Neural cell (in vitro differentiated cells): ENCODE measurements at regions not wholly inside any gene's neighbourhood (a gene's known extent, or its start where the extent isn't known, plus 50 kb on each side); places are given as distances from the start of the nearest gene placed in this dataset.
"Not testable (repeated sequence)": the region's sequence is repeated elsewhere in the genome, so short reads cannot be mapped to it uniquely, and the experiment has no call there.

ENCODE experiments used
- H2AFZ ChIP-seq: fragments of 200-600, 300-800 bp; sonication (generic), shearing (Covaris generic); 2 replicates; pipeline ENCODE4 v1.6.0; 2014; ENCODE audit warnings: low read depth, mild to moderate bottlenecking, antibody characterized with exemption, low read length, moderate library complexity
- H3F3A ChIP-seq: fragments of 200-600 bp; shearing (Covaris generic); 2 replicates; pipeline ENCODE4 v1.6.1; 2016; ENCODE audit warnings: mild to moderate bottlenecking, moderate library complexity, mixed read lengths, antibody characterized with exemption, low read length; ENCODE audit not compliant: insufficient read depth, poor library complexity, severe bottlenecking
- H3K27ac ChIP-seq: fragments of 200-600, 300-800 bp; sonication (generic), shearing (Covaris generic); 2 replicates; pipeline ENCODE4 v1.5.1; 2014; ENCODE audit warnings: mild to moderate bottlenecking, low read length, moderate library complexity
- H3K27me3 ChIP-seq: fragments of 300-800, 200-600 bp; sonication (generic), shearing (Covaris generic); 2 replicates; pipeline ENCODE4 v1.6.0; 2014; ENCODE audit warnings: mild to moderate bottlenecking, low read depth, low read length, moderate library complexity; ENCODE audit not compliant: insufficient read depth
- H3K36me3 ChIP-seq: fragments of 300-800, 200-600 bp; sonication (generic), shearing (Covaris generic); 2 replicates; pipeline ENCODE4 v1.5.1; 2014; ENCODE audit warnings: mild to moderate bottlenecking, antibody characterized with exemption, low read length, moderate library complexity; ENCODE audit not compliant: insufficient read depth
- H3K4me2 ChIP-seq: fragments of 300-800, 200-600 bp; sonication (generic), shearing (Covaris generic); 2 replicates; pipeline ENCODE4 v1.6.0; 2014; ENCODE audit warnings: mild to moderate bottlenecking, low read length
- H3K4me3 ChIP-seq: fragments of 300-800, 200-600 bp; sonication (generic), shearing (Covaris generic); 2 replicates; pipeline ENCODE4 v1.5.1; 2014; ENCODE audit warnings: mild to moderate bottlenecking, low read length, moderate library complexity
- H3K79me2 ChIP-seq: fragments of 200-600 bp; shearing (Covaris generic); replicated peaks from 2 replicates; pipeline ENCODE4 v1.6.0; 2014; ENCODE audit warnings: mild to moderate bottlenecking, low read length, moderate library complexity; ENCODE audit not compliant: insufficient read depth
- H3K9ac ChIP-seq: fragments of 300-800, 200-600 bp; sonication (generic), shearing (Covaris generic); 2 replicates; pipeline ENCODE4 v1.6.1; 2016; ENCODE audit warnings: mild to moderate bottlenecking, low read length, mixed read lengths
- H3K9me2 ChIP-seq: fragments of 200-600 bp; shearing (Covaris generic); 2 replicates; pipeline ENCODE4 v1.6.1; 2016; ENCODE audit warnings: mild to moderate bottlenecking, low read length, mixed read lengths; ENCODE audit not compliant: insufficient read depth
- H3K9me3 ChIP-seq: fragments of 200-600, 300-800 bp; sonication (generic), shearing (Covaris generic); 2 replicates; pipeline ENCODE4 v1.6.1; 2016; ENCODE audit warnings: mild to moderate bottlenecking, mixed run types, low read length, moderate library complexity, mixed read lengths
- H4K20me1 ChIP-seq: fragments of 200-600 bp; shearing (Covaris generic); 2 replicates; pipeline ENCODE4 v1.6.1; 2016; ENCODE audit warnings: mild to moderate bottlenecking, mixed run types; ENCODE audit not compliant: insufficient read depth

DNA sequence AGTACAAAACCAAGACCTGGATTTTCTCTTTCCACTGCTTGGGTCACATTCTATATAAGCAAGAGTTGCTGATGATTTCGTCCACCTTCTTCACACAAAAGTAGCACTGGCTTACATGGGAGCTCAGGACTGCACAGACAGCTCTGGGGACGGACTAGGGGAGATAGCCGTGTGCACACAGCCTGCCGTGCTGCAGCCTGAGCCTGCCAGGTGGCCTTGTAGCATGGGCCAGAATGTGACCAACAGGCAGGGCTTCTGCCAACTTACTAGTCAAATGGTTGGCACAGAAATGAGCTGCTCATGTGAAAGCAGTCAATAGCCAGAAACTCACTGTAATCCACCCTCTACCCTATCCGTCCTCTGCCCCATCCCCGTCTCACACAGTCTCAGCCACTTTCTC, 299.0 kb downstream of the ANAPC1 start:
- not testable (repeated sequence) for H3K9ac ChIP-seq, H3K27ac ChIP-seq, H3K4me2 ChIP-seq, H3K9me2 ChIP-seq, H4K20me1 ChIP-seq, H3K79me2 ChIP-seq, H3K36me3 ChIP-seq, H3K27me3 ChIP-seq, H3K4me3 ChIP-seq, H3F3A ChIP-seq, H2AFZ ChIP-seq, H3K9me3 ChIP-seq

DNA sequence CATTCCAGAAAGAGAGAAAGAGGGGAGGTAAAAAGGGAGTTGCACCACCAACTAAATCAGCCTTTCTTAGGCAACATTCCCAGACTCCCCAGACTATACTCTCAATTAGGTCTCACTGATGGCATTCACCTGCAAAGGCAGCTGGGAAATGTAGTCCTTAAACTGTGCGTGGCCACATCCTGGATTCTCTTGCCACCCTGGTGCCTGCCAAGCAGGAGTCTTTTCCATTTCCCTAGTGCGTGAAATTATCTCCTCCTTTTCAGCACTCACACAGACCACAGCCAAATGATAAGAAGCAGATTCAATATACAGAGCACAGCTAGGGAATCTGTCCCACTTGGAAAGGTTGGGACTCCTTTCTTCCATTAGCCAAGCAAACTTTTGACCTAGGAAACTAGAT, 298.0 kb downstream of the ANAPC1 start:
- not testable (repeated sequence) for H3K4me2 ChIP-seq, H3K27me3 ChIP-seq, H3K9ac ChIP-seq, H3K9me3 ChIP-seq, H4K20me1 ChIP-seq, H2AFZ ChIP-seq, H3F3A ChIP-seq, H3K4me3 ChIP-seq, H3K27ac ChIP-seq, H3K79me2 ChIP-seq, H3K9me2 ChIP-seq, H3K36me3 ChIP-seq

- not testable (repeated sequence) for H3K36me3 ChIP-seq, H3K79me2 ChIP-seq, H3K27me3 ChIP-seq, H3K4me2 ChIP-seq, H3F3A ChIP-seq, H2AFZ ChIP-seq, H3K9me2 ChIP-seq, H4K20me1 ChIP-seq, H3K9ac ChIP-seq, H3K4me3 ChIP-seq, H3K27ac ChIP-seq, H3K9me3 ChIP-seq
These were observed 288.9 kb downstream of the ANAPC1 start for GRCh38 chr2:111595072-111595471.

- H3K9ac ChIP-seq, H4K20me1 ChIP-seq, H3K79me2 ChIP-seq, H2AFZ ChIP-seq, H3K9me2 ChIP-seq, H3K27ac ChIP-seq, H3F3A ChIP-seq, H3K27me3 ChIP-seq, H3K36me3 ChIP-seq, H3K4me2 ChIP-seq, H3K4me3 ChIP-seq, H3K9me3 ChIP-seq: not testable (repeated sequence)
These were observed 286.9 kb downstream of the ANAPC1 start for GRCh38 chr2:111596808-111597705.

DNA sequence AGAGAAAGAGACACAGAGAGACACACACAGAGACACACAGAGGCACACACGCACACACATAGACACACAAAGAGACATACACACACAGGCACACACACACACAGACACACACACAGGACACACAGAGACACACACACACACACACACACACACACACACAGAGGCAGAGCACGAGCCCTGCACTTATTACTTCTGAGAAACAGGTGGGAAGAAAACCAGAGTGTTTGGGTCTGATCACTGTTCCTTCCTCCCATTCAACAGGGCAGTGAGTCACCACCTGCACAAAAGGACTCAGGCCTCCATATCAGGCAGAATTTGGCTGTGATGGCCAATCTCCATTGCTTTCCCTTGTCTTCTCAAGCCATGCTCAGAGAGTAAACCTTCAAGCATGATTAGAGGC, 285.0 kb downstream of the ANAPC1 start:
- H3F3A ChIP-seq, result not testable (repeated sequence)

DNA sequence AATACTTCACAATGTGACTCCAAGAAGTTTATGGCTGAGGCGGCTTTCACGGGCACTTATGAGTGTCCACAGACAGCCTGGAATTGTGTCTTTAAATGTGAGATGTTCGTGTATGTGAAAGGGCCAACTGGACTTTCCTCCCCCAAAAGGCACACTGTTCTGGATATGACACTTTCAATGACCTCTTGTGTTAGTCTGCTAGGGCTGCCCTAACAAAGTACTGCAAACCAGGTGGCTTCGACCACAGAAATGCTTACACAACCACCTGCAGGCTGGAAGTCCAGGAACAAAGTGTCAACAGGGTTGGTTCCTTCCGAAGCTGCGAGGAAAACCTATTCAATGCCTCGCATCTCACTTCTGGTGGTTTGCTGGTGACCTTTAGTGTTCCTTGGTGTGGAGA, 281.7 kb downstream of the ANAPC1 start:
- not testable (repeated sequence) for H3K4me2 ChIP-seq, H3K36me3 ChIP-seq, H3K9me2 ChIP-seq, H3K9me3 ChIP-seq, H2AFZ ChIP-seq, H3K4me3 ChIP-seq, H3K27me3 ChIP-seq, H3K27ac ChIP-seq, H3K79me2 ChIP-seq, H3F3A ChIP-seq, H4K20me1 ChIP-seq, H3K9ac ChIP-seq

More for the DNA sequence above, 285.0 kb downstream of the ANAPC1 start:
- not testable (repeated sequence) for H3K27me3 ChIP-seq, H3K27ac ChIP-seq, H4K20me1 ChIP-seq, H3K4me2 ChIP-seq, H3K9me3 ChIP-seq, H3K36me3 ChIP-seq, H3K9ac ChIP-seq, H3K4me3 ChIP-seq, H2AFZ ChIP-seq, H3K9me2 ChIP-seq, H3K79me2 ChIP-seq

DNA sequence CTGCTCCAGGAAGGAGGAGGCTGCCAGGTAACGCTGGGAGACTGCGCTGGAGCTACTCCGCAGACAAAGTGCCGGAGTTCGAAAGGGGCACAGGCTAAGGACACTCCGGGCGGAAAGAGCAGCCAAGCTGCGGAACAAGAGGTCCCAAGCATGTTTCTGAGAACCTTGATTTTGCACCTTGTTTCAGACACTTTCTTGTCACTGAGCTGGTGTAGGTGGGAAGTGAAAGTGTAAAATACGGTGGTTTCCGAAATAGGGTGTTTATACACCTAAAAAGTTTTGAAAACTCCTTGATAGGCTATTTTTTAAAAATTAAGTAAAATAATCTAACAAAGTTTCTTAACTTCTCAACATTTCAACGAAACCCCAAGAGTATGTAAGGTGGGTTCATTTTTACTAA, 278.2 kb downstream of the ANAPC1 start:
- not testable (repeated sequence) for H4K20me1 ChIP-seq, H3F3A ChIP-seq, H3K4me2 ChIP-seq, H3K36me3 ChIP-seq, H3K9me2 ChIP-seq, H3K27me3 ChIP-seq, H2AFZ ChIP-seq, H3K9ac ChIP-seq, H3K79me2 ChIP-seq, H3K27ac ChIP-seq, H3K9me3 ChIP-seq, H3K4me3 ChIP-seq

- H3K79me2 ChIP-seq, H3K36me3 ChIP-seq, H3K9me2 ChIP-seq: not testable (repeated sequence)
These were observed 277.4 kb downstream of the ANAPC1 start for GRCh38 chr2:111606632-111607031.

More at GRCh38 chr2:111606632-111607031, 277.4 kb downstream of the ANAPC1 start:
- H3K4me2 ChIP-seq, H3K4me3 ChIP-seq, H3K27ac ChIP-seq, H3F3A ChIP-seq, H3K27me3 ChIP-seq, H4K20me1 ChIP-seq, H2AFZ ChIP-seq, H3K9me3 ChIP-seq, H3K9ac ChIP-seq: not testable (repeated sequence)
